ENCODE measurements at regions not wholly inside any gene's neighbourhood (a gene's known extent, or its start where the extent isn't known, plus 50 kb on each side); places are given as distances from the start of the nearest gene placed in this dataset.

DNA sequence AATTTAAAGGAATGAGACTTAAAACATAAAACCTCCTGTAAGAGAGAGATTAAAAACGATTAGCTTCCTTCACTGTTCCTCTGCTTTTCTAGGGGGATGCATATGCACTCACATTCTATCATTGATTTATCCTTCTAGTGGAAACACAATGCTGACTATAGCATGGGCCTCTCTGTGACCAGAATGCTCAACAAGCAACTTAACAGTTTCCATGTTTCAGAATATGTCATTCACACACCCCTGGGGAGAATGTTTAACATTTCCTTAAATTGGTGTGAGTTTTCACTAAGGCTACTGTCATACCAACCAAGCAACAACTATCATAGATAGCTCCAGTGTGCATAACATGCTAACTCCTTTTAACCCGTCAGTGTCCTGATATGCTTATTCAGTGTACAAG is 337.9 kb upstream of the GRM7 start:
- no peak for TF ChIP-seq POLR2A (IDR thresholded peaks at IDR 0.05; ENCODE audit: low read depth)
- TF ChIP-seq, protein P1, sequence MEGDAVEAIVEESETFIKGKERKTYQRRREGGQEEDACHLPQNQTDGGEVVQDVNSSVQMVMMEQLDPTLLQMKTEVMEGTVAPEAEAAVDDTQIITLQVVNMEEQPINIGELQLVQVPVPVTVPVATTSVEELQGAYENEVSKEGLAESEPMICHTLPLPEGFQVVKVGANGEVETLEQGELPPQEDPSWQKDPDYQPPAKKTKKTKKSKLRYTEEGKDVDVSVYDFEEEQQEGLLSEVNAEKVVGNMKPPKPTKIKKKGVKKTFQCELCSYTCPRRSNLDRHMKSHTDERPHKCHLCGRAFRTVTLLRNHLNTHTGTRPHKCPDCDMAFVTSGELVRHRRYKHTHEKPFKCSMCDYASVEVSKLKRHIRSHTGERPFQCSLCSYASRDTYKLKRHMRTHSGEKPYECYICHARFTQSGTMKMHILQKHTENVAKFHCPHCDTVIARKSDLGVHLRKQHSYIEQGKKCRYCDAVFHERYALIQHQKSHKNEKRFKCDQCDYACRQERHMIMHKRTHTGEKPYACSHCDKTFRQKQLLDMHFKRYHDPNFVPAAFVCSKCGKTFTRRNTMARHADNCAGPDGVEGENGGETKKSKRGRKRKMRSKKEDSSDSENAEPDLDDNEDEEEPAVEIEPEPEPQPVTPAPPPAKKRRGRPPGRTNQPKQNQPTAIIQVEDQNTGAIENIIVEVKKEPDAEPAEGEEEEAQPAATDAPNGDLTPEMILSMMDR (IDR thresholded peaks at IDR 0.05), result no peak
- TF ChIP-seq POLR2AphosphoS5 (IDR thresholded peaks at IDR 0.05), result no peak
- no peak for TF ChIP-seq EP300 (IDR thresholded peaks at IDR 0.05)
